Chondrocyte (in vitro differentiated cells): ENCODE measurements at regions not wholly inside any gene's neighbourhood (a gene's known extent, or its start where the extent isn't known, plus 50 kb on each side); places are given as distances from the start of the nearest gene placed in this dataset.

Experiments used
- DNase-seq: peaks from one replicate; pipeline ENCODE4 v3.0.0; 2021; ENCODE audit warnings: mixed read lengths, low spot score
- H3K27ac Mint-ChIP-seq: one replicate; pipeline ENCODE4 v1.8.0; 2021; ENCODE audit warnings: mild to moderate bottlenecking, moderate library complexity, mixed read lengths; ENCODE audit not compliant: unreplicated experiment
- H3K27me3 Mint-ChIP-seq: 2 replicates; pipeline ENCODE4 v1.8.0; 2021; ENCODE audit warnings: low read depth, mixed read lengths
- H3K36me3 Mint-ChIP-seq: 2 replicates; pipeline ENCODE4 v1.8.0; 2021; ENCODE audit warnings: low read depth, mixed read lengths
- H3K4me1 Mint-ChIP-seq: 2 replicates; pipeline ENCODE4 v1.8.0; 2021; ENCODE audit warnings: low read depth, mild to moderate bottlenecking, mixed read lengths
- H3K4me3 Mint-ChIP-seq: one replicate; pipeline ENCODE4 v1.8.0; 2021; ENCODE audit warnings: mild to moderate bottlenecking, moderate library complexity, mixed read lengths; ENCODE audit not compliant: unreplicated experiment
- H3K9me3 Mint-ChIP-seq: 2 replicates; pipeline ENCODE4 v1.8.0; 2021; ENCODE audit warnings: low read depth, mixed read lengths
- TF ChIP-seq, protein P1 (sequence below): fragments of 200-600 bp; sonication (generic); IDR thresholded peaks from 2 replicates; pipeline ENCODE4 v1.5.0; 2021; ENCODE audit warnings: antibody characterized with exemption, mild to moderate bottlenecking, moderate library complexity

- H3K4me1 Mint-ChIP-seq: peaks cover 9% of the 10 kb centered on the region
- no peak overlapping the region for H3K27ac Mint-ChIP-seq
- H3K9me3 Mint-ChIP-seq: peaks cover 4% of the 10 kb centered on the region
- H3K4me3 Mint-ChIP-seq: no peak overlapping the region
- no peak for DNase-seq
- no peaks in the 10 kb centered on the region for H3K36me3 Mint-ChIP-seq
- TF ChIP-seq, protein P1, sequence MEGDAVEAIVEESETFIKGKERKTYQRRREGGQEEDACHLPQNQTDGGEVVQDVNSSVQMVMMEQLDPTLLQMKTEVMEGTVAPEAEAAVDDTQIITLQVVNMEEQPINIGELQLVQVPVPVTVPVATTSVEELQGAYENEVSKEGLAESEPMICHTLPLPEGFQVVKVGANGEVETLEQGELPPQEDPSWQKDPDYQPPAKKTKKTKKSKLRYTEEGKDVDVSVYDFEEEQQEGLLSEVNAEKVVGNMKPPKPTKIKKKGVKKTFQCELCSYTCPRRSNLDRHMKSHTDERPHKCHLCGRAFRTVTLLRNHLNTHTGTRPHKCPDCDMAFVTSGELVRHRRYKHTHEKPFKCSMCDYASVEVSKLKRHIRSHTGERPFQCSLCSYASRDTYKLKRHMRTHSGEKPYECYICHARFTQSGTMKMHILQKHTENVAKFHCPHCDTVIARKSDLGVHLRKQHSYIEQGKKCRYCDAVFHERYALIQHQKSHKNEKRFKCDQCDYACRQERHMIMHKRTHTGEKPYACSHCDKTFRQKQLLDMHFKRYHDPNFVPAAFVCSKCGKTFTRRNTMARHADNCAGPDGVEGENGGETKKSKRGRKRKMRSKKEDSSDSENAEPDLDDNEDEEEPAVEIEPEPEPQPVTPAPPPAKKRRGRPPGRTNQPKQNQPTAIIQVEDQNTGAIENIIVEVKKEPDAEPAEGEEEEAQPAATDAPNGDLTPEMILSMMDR: no peak
- H3K27me3 Mint-ChIP-seq: no peaks in the 10 kb centered on the region
These were observed 140.7 kb upstream of the SPAG17 start for GRCh38 chr1:118325550-118326225.

DNA sequence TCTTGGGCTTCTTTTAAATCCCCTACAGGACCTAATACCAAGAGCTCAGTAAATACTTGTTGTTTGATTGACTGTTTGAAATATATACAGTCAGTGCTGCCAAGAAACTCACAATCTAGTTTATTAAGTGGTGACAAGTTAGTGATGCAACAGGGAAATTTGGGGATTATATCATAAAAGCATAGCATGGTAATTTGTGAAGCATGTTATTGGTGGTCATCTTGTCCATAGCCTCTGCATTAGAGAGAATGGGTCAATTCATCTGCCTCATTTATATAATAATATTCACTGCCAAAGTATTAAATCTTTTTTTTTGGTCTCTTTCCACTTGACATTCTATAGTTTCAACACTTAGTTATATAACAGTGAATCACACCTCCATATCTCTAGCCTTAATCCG, 138.2 kb upstream of the SPAG17 start:
- Mint-ChIP-seq H3K27me3 (no peaks in the 10 kb centered on the region), H3K4me1 (peaks cover 11% of the 10 kb centered on the region), H3K27ac (no peak overlapping the region), H3K36me3 (no peaks in the 10 kb centered on the region), H3K9me3 (peaks cover 4% of the 10 kb centered on the region), H3K4me3 (no peak overlapping the region)
- TF ChIP-seq, protein P1: no peak
- no peak for DNase-seq

DNA sequence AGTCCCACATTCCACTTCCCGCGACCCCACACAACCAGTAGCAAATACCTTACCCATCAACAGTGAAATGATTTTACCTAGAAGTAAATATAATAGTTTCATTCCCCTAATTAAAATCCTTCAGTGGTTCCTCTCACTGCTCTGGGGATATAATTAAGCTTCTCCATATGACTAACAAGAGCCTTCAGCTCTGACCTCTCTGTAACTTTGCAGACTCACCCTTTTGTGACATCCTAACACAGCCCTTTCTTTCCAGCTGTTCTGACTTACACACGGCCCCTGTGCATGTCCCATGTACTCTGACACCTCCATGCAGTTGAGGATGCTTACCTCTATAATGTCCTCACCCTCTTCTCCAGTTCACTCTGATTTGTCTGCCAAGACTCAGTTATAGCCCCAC, 137.3 kb upstream of the SPAG17 start:
- Mint-ChIP-seq H3K27ac (no peak overlapping the region), H3K4me3 (no peak overlapping the region), H3K36me3 (no peaks in the 10 kb centered on the region)

DNA sequence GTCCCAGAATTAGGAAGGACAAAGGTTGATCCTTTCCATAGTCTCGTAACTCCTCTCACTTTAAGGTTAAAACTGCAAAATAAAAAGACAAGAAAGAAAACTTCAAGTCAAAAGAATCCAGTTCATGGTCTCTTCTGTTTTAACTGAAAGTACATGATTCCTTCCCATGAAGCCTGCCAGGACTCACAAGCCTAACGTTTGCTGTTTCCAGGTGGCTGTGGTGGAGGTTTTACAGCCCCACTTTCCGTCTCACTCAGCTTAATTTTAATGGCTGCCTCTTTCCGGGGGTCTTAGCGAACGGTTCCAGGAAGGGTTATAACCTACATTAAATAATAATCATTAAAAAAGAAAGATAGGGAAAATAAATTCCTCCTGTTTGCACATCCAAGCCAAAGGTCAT, 136.8 kb upstream of the SPAG17 start:
- peaks cover 4% of the 10 kb centered on the region for H3K9me3 Mint-ChIP-seq
- no peaks in the 10 kb centered on the region for H3K27me3 Mint-ChIP-seq
- peaks cover 24% of the 10 kb centered on the region for H3K4me1 Mint-ChIP-seq
- H3K4me3 Mint-ChIP-seq: no peak overlapping the region
- H3K36me3 Mint-ChIP-seq: no peaks in the 10 kb centered on the region
- TF ChIP-seq, protein P1: no peak
- DNase-seq: no peak
- no peak overlapping the region for H3K27ac Mint-ChIP-seq

More for the DNA sequence above, 137.3 kb upstream of the SPAG17 start:
- Mint-ChIP-seq H3K4me1 (peaks cover 20% of the 10 kb centered on the region), H3K9me3 (peaks cover 4% of the 10 kb centered on the region), H3K27me3 (no peaks in the 10 kb centered on the region)
- TF ChIP-seq, protein P1: no peak
- no peak for DNase-seq

- TF ChIP-seq, protein P1: no peak
- no peaks in the 10 kb centered on the region for H3K9me3 Mint-ChIP-seq
- DNase-seq: no peak
These were observed 133.0 kb upstream of the SPAG17 start for GRCh38 chr1:118317842-118318614.

More at GRCh38 chr1:118317842-118318614, 133.0 kb upstream of the SPAG17 start:
- Mint-ChIP-seq H3K36me3 (no peaks in the 10 kb centered on the region), H3K4me1 (peaks cover 17% of the 10 kb centered on the region), H3K4me3 (no peak overlapping the region), H3K27me3 (no peaks in the 10 kb centered on the region), H3K27ac (peak overlapping the region; percentile 37)
